Posterior cingulate gyrus (tissue), 11 donors: ENCODE measurements at regions not wholly inside any gene's neighbourhood (a gene's known extent, or its start where the extent isn't known, plus 50 kb on each side); places are given as distances from the start of the nearest gene placed in this dataset.
"Not testable (repeated sequence)": the region's sequence is repeated elsewhere in the genome, so short reads cannot be mapped to it uniquely, and the experiment has no call there.

Experiments
- DNase-seq, 10 donors: peaks; one replicate each; pipeline versions ENCODE4 v3.0.0 to v3.0.0-alpha.2; 2020 to 2021; ENCODE audit warnings: mixed read lengths in 3 of 10
- intact Hi-C: fragments of 100-400 bp; cut with DNase I; formaldehyde crosslinking; loops from one replicate; pipeline ENCODE4 v1.15.1; 2023

GRCh38 chr2:16939771-16940170 lies 274.1 kb upstream of the CYRIA start:
- no peak for DNase-seq
- intact Hi-C loops, result no loop called here

- intact Hi-C loops, result no loop called here
- DNase-seq, result no peak
These were observed 267.7 kb upstream of the CYRIA start for GRCh38 chr2:16933355-16933754.

GRCh38 chr2:16932826-16933225 lies 267.2 kb upstream of the CYRIA start:
- no peak for DNase-seq
- intact Hi-C loops, result no loop called here

GRCh38 chr2:16931441-16931840 lies 265.8 kb upstream of the CYRIA start:
- intact Hi-C loops, result no loop called here

GRCh38 chr2:16927398-16927797 lies 261.8 kb upstream of the CYRIA start:
- intact Hi-C loops, result no loop called here
- no peak for DNase-seq

More at GRCh38 chr2:16931441-16931840, 265.8 kb upstream of the CYRIA start:
- DNase-seq, result no peak

- intact Hi-C loops, result no loop called here
These were observed 259.5 kb upstream of the CYRIA start for GRCh38 chr2:16925145-16925544.

GRCh38 chr2:16915341-16915755 lies 249.7 kb upstream of the CYRIA start:
- DNase-seq, intact Hi-C loops: not testable (repeated sequence)

More at GRCh38 chr2:16925145-16925544, 259.5 kb upstream of the CYRIA start:
- DNase-seq, result no peak

- intact Hi-C loops, result no loop called here
- no peak for DNase-seq
These were observed 246.1 kb upstream of the CYRIA start for GRCh38 chr2:16911746-16912145.

- DNase-seq, result no peak
- intact Hi-C loops, result no loop called here
These were observed 243.0 kb upstream of the CYRIA start for GRCh38 chr2:16908656-16909055.

- intact Hi-C loops, result no loop called here
These were observed 242.1 kb upstream of the CYRIA start for GRCh38 chr2:16907645-16908282.

GRCh38 chr2:16905325-16905724 lies 239.7 kb upstream of the CYRIA start:
- intact Hi-C loops, result not testable (repeated sequence)

More at GRCh38 chr2:16907645-16908282, 242.1 kb upstream of the CYRIA start:
- no peak for DNase-seq

GRCh38 chr2:16900405-16901025 lies 234.9 kb upstream of the CYRIA start:
- DNase-seq, result no peak
- intact Hi-C loops, result no loop called here

More at GRCh38 chr2:16905325-16905724, 239.7 kb upstream of the CYRIA start:
- DNase-seq, result not testable (repeated sequence)

- no peak for DNase-seq
- intact Hi-C loops, result no loop called here
These were observed 234.3 kb upstream of the CYRIA start for GRCh38 chr2:16899958-16900357.

- peak in 2 of 10 donors; percentile 14 to 77 for DNase-seq
- intact Hi-C loops, result loop anchor here (5.0 kb wide), 1 partner anchor 113 kb away; no protein-coding TSS in a partner anchor
These were observed 224.4 kb upstream of the CYRIA start for GRCh38 chr2:16890081-16890480.

- no peak for DNase-seq
- intact Hi-C loops, result no loop called here
These were observed 219.4 kb upstream of the CYRIA start for GRCh38 chr2:16885027-16885426.

GRCh38 chr2:16882706-16883105 lies 217.1 kb upstream of the CYRIA start:
- intact Hi-C loops, result no loop called here
- DNase-seq, result peak in 2 of 10 donors; percentile 11 to 17

GRCh38 chr2:16881122-16881521 lies 215.5 kb upstream of the CYRIA start:
- intact Hi-C loops, result no loop called here
- no peak for DNase-seq

GRCh38 chr2:16871411-16871810 lies 205.8 kb upstream of the CYRIA start:
- intact Hi-C loops, result no loop called here

GRCh38 chr2:16870491-16871076 lies 204.9 kb upstream of the CYRIA start:
- DNase-seq, result no peak
- intact Hi-C loops, result no loop called here

More at GRCh38 chr2:16871411-16871810, 205.8 kb upstream of the CYRIA start:
- no peak for DNase-seq

- intact Hi-C loops, result no loop called here
- peak; percentile 39 to 97 (median 80) for DNase-seq
These were observed 204.1 kb upstream of the CYRIA start for GRCh38 chr2:16869711-16870110.

GRCh38 chr2:16862471-16862870 lies 196.8 kb upstream of the CYRIA start:
- intact Hi-C loops, result no loop called here
- DNase-seq, result no peak

GRCh38 chr2:16861530-16861929 lies 195.9 kb upstream of the CYRIA start:
- DNase-seq, result no peak
- intact Hi-C loops, result no loop called here
